CD4-positive, alpha-beta T cell treated with Interleukin-2 at 100 ng/mL for 4 hours (primary cell): ENCODE measurements at regions not wholly inside any gene's neighbourhood (a gene's known extent, or its start where the extent isn't known, plus 50 kb on each side); places are given as distances from the start of the nearest gene placed in this dataset.

Experiments
- DNase-seq: peaks from one replicate; pipeline ENCODE4 v3.0.0-alpha.2; 2020; ENCODE audit warnings: low spot score

GRCh38 chr18:41829647-41830516, 125.2 kb upstream of the PIK3C3 start:
- no peak for DNase-seq

DNA sequence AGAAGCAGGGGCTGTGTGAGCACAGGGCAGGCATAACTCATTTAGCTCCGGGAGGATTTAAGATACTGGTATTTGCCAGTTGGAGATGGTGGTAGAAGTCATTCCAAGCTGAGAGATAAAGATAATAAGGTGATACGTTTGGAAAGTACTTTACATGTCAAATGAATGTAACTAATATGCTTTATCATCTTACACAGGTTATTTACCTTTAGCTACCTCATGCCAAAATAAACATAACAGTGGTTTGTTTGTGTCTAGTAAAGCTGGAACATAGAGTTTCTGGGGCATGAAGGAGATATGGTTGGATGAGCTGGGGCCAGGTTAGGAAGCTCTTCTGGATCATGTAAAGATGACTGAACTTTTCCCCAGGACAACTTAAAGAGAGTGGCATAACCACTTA, 126.9 kb upstream of the PIK3C3 start:
- no peak for DNase-seq

DNA sequence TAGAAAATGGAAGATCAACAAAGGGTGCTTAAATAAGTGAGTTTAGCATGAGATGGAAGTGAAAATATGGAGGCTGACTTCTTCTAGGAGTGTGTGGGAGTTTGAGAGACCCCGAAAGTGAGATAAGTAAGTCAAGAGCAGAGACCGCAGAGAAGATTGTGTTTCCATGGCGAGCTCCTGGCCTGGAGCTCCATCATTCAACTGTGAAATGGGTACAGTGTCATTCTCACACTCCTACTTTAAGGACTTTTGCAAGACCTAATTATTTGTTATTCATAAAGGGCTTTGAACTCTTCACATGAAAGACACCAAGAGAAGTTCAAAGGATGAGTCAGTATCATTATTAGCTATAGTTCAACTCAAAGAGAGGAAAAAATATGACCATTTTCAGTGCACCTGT, 134.2 kb upstream of the PIK3C3 start:
- DNase-seq = no peak

DNA sequence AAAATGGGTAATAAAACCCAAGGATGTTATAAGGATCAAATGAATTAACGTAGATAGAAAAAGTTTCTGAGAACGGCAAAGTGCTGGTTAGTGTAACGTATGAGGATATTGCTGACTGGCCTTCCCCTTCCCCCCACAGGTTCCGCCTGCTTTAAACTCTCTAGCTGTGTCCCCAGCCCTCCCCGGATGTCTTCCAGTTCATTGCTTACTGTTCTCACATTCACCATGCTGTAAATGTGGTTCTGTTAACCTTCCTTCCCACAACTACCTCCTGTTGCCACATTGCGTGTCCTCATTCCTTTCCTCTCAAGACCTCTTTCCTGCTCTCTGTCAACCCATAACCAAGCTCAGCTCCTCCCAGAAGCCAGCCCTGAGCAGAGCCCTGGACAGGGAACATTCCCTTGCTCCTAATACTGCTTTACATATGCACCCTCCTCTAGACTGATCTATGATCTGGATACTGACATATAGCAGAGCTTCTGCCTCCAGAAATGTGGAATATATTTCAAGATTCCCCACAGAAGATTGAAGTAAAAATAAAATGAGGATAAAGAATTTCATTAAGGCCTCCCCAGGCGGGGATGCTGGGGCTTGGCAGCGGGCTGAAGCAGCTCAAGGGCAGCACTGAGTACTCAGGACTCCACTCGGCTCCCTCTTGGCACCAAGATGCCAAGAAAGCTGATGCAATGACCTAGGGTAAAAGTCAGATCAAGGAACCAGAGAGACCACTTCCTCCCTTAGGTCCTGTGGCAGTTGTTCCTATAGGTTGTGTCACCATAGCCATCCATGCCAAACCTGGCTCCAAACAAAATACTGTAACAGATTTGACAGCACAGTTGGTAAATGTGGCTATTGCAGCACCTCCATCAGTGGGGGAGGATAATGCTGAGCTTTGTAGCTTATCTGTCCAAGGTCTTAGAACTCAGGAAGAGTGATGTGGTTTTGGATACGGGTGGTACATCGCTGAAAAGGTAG, 136.4 kb upstream of the PIK3C3 start:
- no peak for DNase-seq

- no peak for DNase-seq
Measured at GRCh38 chr18:41814651-41815050, 140.4 kb upstream of the PIK3C3 start.

- no peak for DNase-seq
Measured at GRCh38 chr18:41809652-41810051, 145.4 kb upstream of the PIK3C3 start.

DNA sequence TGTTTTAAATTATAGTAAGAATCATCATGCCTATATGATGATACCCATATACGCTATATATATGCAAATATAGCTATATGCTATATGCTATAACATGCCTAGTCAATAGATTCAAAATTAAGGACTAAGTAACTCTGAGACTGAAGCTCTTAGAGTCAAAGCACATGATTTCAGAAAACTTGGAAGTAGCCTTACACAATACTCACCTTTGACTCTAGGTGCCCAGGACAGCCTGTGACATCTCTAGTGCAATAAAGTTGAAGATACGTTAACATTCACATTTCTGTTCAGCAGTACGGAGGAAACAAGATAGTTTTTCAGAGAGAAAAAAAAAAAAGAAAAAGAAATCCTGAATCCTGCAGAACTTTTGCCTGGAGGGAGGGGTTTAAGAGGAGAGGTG, 149.7 kb upstream of the PIK3C3 start:
- no peak for DNase-seq

- DNase-seq = no peak
Measured at GRCh38 chr18:41798879-41799278, 156.2 kb upstream of the PIK3C3 start.

DNA sequence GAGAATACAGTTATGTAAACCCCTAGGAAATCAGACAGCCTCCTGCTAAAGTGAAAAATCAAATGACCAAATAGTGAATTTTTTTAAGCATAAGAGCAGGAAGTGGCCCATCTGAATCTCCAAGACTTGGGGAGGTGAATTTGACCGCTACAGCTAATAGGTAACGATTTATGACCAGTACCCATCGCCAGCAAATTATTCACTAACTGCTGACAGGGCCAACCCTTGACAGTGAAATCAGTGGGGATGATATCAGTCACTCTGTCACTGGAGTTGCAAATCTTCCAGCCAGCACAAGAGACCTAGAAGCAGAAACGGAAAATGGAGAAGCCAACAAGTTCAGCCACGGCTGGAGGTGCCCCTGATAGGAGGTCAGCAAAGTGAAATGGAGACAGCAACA, 164.3 kb upstream of the PIK3C3 start:
- no peak for DNase-seq

DNA sequence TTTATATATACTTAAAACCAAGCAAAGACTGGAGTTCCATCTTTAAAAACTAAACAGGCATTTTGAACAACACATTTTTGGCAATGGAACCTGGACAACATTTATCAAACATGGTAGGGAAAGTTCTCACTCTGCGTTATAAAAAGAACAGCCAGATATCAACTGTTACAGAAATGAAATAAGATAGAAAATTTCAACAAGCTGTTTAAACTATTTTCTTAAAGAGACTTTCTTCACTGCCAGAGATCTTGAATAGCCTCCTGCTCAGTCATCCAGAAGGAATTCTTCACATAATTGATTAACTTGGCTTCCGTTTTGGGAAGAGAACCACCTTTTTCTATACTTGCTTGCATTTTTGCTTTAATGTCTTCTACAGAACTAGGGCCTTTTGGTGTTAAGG, 166.0 kb upstream of the PIK3C3 start:
- no peak for DNase-seq

GRCh38 chr18:41783879-41784278, 171.2 kb upstream of the PIK3C3 start:
- DNase-seq = no peak

DNA sequence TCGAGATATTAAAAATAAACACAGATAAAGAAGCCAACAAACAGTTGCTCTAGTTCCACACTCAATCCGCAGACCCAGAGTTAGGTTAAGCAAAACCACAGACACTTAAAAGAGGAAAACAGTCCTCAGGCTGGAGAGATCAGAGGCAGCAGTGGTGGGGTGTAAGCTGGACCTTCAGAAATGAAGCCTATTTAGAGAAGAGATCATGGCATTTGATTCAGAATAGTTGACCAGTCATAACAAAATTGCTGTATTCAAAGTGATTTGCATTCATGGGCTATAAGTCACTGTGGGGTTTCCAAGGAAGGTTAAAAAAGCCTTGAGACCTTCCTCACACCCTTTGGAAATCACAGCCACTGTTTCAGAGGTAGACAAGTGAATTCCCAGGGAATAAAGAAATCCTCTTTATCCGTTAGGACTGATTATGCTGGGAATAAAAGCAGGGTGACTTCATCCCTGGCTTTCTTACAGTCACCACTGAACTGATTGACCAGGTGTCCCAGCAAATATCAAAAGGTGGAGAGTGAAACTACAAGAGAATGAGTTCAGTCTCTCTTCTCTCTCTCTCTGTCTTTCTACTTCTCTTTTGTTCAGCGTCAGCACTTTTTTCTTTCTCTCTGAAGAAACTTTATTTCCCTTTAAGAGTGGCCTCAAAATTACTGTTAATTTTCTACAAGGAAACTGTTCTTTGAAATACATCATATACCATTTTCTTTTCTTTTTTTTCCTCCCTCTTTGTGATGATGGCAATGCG, 171.8 kb upstream of the PIK3C3 start:
- DNase-seq = no peak

DNA sequence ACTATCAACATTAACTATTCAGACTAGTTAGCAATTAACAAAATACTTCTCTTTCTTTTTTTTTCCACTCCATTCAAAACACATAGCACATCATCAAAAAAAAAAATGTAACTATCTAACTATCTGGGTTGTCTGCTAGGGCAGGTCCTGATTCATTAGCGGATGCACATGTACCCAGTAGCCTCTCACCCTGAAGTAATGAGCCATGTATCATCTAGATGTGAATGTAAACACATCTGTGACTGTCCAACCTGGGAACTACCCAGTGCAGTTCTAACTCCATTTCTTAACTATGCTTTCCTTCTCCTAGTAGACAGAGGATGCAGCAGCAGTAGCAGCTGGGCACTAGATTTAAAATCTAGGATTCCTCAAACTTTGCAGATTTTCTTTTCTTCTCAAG, 183.1 kb upstream of the PIK3C3 start:
- DNase-seq = no peak

GRCh38 chr18:41769265-41769664, 185.8 kb upstream of the PIK3C3 start:
- no peak for DNase-seq

DNA sequence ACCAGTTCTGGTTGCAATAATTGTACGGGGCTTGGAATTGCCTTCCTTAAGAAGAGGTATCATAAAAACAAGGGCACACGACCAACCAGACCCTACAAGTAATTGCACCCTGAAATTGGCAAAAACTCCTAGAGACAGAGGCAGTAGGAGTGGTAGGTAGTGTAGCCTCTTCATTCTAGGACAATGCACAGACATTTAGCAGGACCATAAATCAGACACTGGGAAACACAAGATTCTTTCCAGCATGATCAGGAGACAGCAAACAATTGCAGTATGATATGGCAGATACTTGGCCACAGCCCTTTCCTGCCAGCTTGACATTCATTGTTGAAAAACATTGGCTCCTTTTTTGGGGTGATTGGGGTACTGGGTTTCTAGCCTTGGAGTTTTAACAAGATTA, 186.6 kb upstream of the PIK3C3 start:
- DNase-seq = no peak

DNA sequence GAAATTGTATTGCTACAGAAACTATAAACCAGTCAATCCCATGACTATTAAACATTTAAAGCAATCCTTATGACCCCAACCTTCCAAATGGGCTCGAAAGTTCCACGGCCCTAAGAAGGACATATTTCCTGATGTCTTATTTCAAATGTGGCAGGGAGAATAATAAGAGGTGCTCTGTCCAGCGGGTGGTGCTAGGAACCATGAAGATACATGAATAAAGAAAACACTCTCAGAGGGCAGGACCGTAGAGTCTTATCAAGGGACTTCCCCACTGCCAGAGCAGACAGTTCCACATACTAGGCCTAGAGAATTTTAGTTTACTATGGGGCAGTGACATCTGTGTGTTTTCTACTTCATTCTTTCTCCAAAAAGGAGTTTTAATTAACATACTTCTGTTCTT, 187.1 kb upstream of the PIK3C3 start:
- no peak for DNase-seq

GRCh38 chr18:41765460-41765859, 189.6 kb upstream of the PIK3C3 start:
- DNase-seq = no peak

GRCh38 chr18:41763361-41763760, 191.7 kb upstream of the PIK3C3 start:
- DNase-seq = no peak

- no peak for DNase-seq
Measured at GRCh38 chr18:41761333-41762018, 193.6 kb upstream of the PIK3C3 start.

GRCh38 chr18:41758534-41758933, 196.5 kb upstream of the PIK3C3 start:
- DNase-seq = no peak

DNA sequence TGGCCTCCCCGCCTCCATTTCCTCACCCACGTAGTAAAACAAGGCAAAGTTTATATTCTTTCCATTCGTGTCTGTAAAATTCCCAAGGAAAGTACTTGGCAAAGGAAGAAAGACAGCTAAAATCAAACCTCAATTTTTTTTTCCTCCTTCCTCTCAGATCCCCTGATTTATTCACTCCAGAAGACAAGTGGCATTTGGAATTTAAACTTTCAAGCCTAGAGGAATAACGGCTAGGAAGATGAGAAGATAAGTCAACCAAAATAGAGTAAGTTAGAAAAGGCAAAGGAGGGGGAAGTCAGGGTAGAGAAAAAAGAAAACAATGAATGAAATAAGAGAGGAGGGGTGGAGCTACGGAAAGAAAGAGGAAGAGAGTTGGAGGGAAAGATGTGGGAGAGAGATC, 198.9 kb upstream of the PIK3C3 start:
- no peak for DNase-seq

GRCh38 chr18:41754332-41754731, 200.7 kb upstream of the PIK3C3 start:
- no peak for DNase-seq
